H1 (cell line): ENCODE measurements at regions not wholly inside any gene's neighbourhood (a gene's known extent, or its start where the extent isn't known, plus 50 kb on each side); places are given as distances from the start of the nearest gene placed in this dataset.

Source experiments
- CTCF ChIA-PET: fragments of 300-600 bp; sonication (Branson Sonifier 250); formaldehyde crosslinking; loops from one replicate; lab custom pipeline; 2021; ENCODE audit not compliant: partially characterized antibody; lab: Charles Lee
- POLR2A ChIA-PET: fragments of 300-600 bp; sonication (Branson Sonifier 250); formaldehyde crosslinking; loops from one replicate; lab custom pipeline; 2021; ENCODE audit warnings: inconsistent platforms; ENCODE audit not compliant: partially characterized antibody; lab: Charles Lee
- DNase-seq, 2 experiments: peaks; one replicate each; pipeline versions ENCODE4 v3.0.0 to v3.0.0-alpha.2; 2010 to 2022; ENCODE audit warnings: low spot score in 2 of 2, low read depth in 1 of 2, mixed read lengths in 1 of 2
- FAIRE-seq: peaks from 2 replicates; lab custom pipeline; 2011; peaks lifted over from hg19 to GRCh38; lab: Jason Lieb, UNC
- H2AFZ ChIP-seq: 2 replicates; pipeline ENCODE4 v1.8.1; 2012; ENCODE audit warnings: low read length, inconsistent platforms
- H2AK5ac ChIP-seq: 2 replicates; pipeline ENCODE4 v1.6.1; 2013; ENCODE audit warnings: low read depth, low read length
- H2BK120ac ChIP-seq: replicated peaks from 2 replicates; pipeline ENCODE3; 2013; ENCODE audit warnings: low read depth, low read length, inconsistent platforms
- H2BK12ac ChIP-seq: 2 replicates; pipeline ENCODE4 v1.6.1; 2013; ENCODE audit warnings: low read depth, low read length
- H2BK15ac ChIP-seq: 2 replicates; pipeline ENCODE4 v1.6.1; 2013; ENCODE audit warnings: low read length
- H2BK20ac ChIP-seq: 2 replicates; pipeline ENCODE4 v1.6.1; 2013; ENCODE audit warnings: low read length
- H2BK5ac ChIP-seq: 2 replicates; pipeline ENCODE4 v1.6.1; 2013; ENCODE audit warnings: low read depth, low read length
- H3K14ac ChIP-seq: 2 replicates; pipeline ENCODE4 v1.6.1; 2013; ENCODE audit warnings: inconsistent platforms; ENCODE audit not compliant: insufficient read length
- H3K18ac ChIP-seq: 2 replicates; pipeline ENCODE4 v1.6.1; 2013; ENCODE audit warnings: low read length; ENCODE audit errors: extremely low read depth
- H3K23ac ChIP-seq: 2 replicates; pipeline ENCODE4 v1.6.1; 2013; ENCODE audit warnings: inconsistent platforms; ENCODE audit not compliant: insufficient read length
- H3K23me2 ChIP-seq: 2 replicates; pipeline ENCODE4 v1.6.1; 2013; ENCODE audit warnings: low read depth, low read length
- H3K27ac ChIP-seq: 2 replicates; pipeline ENCODE4 v1.6.1; 2011; ENCODE audit warnings: low read depth, low read length, inconsistent platforms
- H3K27me3 ChIP-seq, 4 experiments: replicated peaks in 1 of 4; 1 replicate in 1 of 4; 2 replicates in 3 of 4; pipeline versions ENCODE4 v1.6.1 to v1.8.1; 2011 to 2013; ENCODE audit warnings: low read length in 3 of 4, mild to moderate bottlenecking in 3 of 4, inconsistent platforms in 2 of 4, mixed read lengths in 2 of 4, moderate library complexity in 1 of 4; ENCODE audit not compliant: control insufficient read depth in 3 of 4, insufficient read depth in 3 of 4; ENCODE audit errors: extremely low read depth in 1 of 4
- H3K36me3 ChIP-seq, 4 experiments: 2 replicates each; pipeline versions ENCODE4 v1.6.1 to v1.8.1; 2011 to 2013; ENCODE audit warnings: mild to moderate bottlenecking in 4 of 4, low read length in 3 of 4, moderate library complexity in 2 of 4, control low read depth in 1 of 4, inconsistent platforms in 1 of 4; ENCODE audit not compliant: insufficient read depth in 4 of 4, control insufficient read depth in 2 of 4
- H3K4ac ChIP-seq: replicated peaks from 2 replicates; pipeline ENCODE3; 2013; ENCODE audit warnings: low read length, low read depth, mixed read lengths, inconsistent platforms; ENCODE audit not compliant: insufficient read length
- H3K4me1 ChIP-seq, 4 experiments: replicated peaks in 1 of 4; 1 replicate in 1 of 4; 2 replicates in 3 of 4; pipeline versions ENCODE4 v1.6.1 to v1.8.1; 2011 to 2013; ENCODE audit warnings: low read length in 3 of 4, inconsistent platforms in 2 of 4, mixed read lengths in 1 of 4; ENCODE audit not compliant: insufficient read depth in 4 of 4, control insufficient read depth in 3 of 4
- H3K4me2 ChIP-seq, 2 experiments: 2 replicates each; pipeline versions ENCODE4 v1.6.1 to v1.8.1; 2011 to 2013; ENCODE audit warnings: low read depth in 2 of 2, low read length in 2 of 2, control low read depth in 1 of 2, inconsistent platforms in 1 of 2, mild to moderate bottlenecking in 1 of 2; ENCODE audit not compliant: insufficient read depth in 1 of 2
- H3K4me3 ChIP-seq, 4 experiments: fragments of 200-600, 300-600 bp in 1 of 4; sonication (generic), shearing (Covaris generic), sonication (Bioruptor Twin) in 1 of 4; 2 replicates each; pipeline versions ENCODE4 v1.5.1 to v1.8.1; 2011 to 2016; ENCODE audit warnings: low read length in 4 of 4, low read depth in 3 of 4, control low read depth in 2 of 4, inconsistent platforms in 2 of 4, mild to moderate bottlenecking in 2 of 4, mixed read lengths in 1 of 4, moderate library complexity in 1 of 4; ENCODE audit not compliant: insufficient read depth in 2 of 4; ENCODE audit errors: extremely low read depth in 1 of 4
- H3K56ac ChIP-seq: replicated peaks from 2 replicates; pipeline ENCODE3; 2013; ENCODE audit warnings: low read depth, mild to moderate bottlenecking, mixed read lengths, low read length, inconsistent platforms; ENCODE audit not compliant: insufficient read length
- H3K79me1 ChIP-seq: 2 replicates; pipeline ENCODE4 v1.6.1; 2013; ENCODE audit warnings: low read depth, low read length, control low read depth
- H3K79me2 ChIP-seq, 2 experiments: 2 replicates each; pipeline versions ENCODE4 v1.6.1 to v1.8.1; 2012 to 2013; ENCODE audit warnings: low read length in 2 of 2, mild to moderate bottlenecking in 2 of 2, inconsistent platforms in 1 of 2; ENCODE audit not compliant: insufficient read depth in 2 of 2, control insufficient read depth in 1 of 2
- H3K9ac ChIP-seq, 4 experiments: replicated peaks in 1 of 4; 1 replicate in 1 of 4; 2 replicates in 3 of 4; pipeline versions ENCODE4 v1.6.1 to v1.8.1; 2011 to 2013; ENCODE audit warnings: low read depth in 3 of 4, low read length in 3 of 4, control low read depth in 2 of 4, mild to moderate bottlenecking in 2 of 4, moderate library complexity in 2 of 4, inconsistent platforms in 1 of 4; ENCODE audit errors: extremely low read depth in 1 of 4
- H3K9me3 ChIP-seq, 2 experiments: 2 replicates each; pipeline versions ENCODE4 v1.6.1 to v1.8.1; 2012 to 2013; ENCODE audit warnings: mild to moderate bottlenecking in 2 of 2, moderate library complexity in 2 of 2, control low read depth in 1 of 2, inconsistent platforms in 1 of 2, low read depth in 1 of 2, low read length in 1 of 2, mixed read lengths in 1 of 2; ENCODE audit not compliant: insufficient read depth in 2 of 2
- H4K20me1 ChIP-seq, 2 experiments: replicated peaks in 1 of 2; 2 replicates each; pipeline versions ENCODE3 to v1.8.1; 2011 to 2013; ENCODE audit warnings: inconsistent platforms in 2 of 2, low read length in 2 of 2, mild to moderate bottlenecking in 1 of 2; ENCODE audit not compliant: insufficient read depth in 2 of 2, control insufficient read depth in 1 of 2
- H4K5ac ChIP-seq: 2 replicates; pipeline ENCODE4 v1.6.1; 2013; ENCODE audit warnings: low read length, low read depth, mixed read lengths, inconsistent platforms; ENCODE audit not compliant: insufficient read length
- H4K8ac ChIP-seq: 2 replicates; pipeline ENCODE4 v1.8.0; 2013; ENCODE audit warnings: mild to moderate bottlenecking, moderate library complexity, low read length, inconsistent platforms; ENCODE audit not compliant: insufficient read depth; ENCODE audit errors: extremely low read depth
- H4K91ac ChIP-seq: replicated peaks from 2 replicates; pipeline ENCODE3; 2013; ENCODE audit warnings: low read length, mixed read lengths, inconsistent platforms; ENCODE audit not compliant: insufficient read length
- BCL11A ChIP-seq, 2 experiments: IDR thresholded peaks; one replicate each; pipeline ENCODE4 v1.6.1; 2011; ENCODE audit warnings: low read depth in 2 of 2, low read length in 2 of 2, mild to moderate bottlenecking in 2 of 2
- CEBPB ChIP-seq: IDR thresholded peaks from 2 replicates; pipeline ENCODE4 v1.6.1; 2012; ENCODE audit warnings: low read depth, low read length
- HDAC2 ChIP-seq, 2 experiments: fragments of 300-600 bp in 1 of 2; sonication (generic) in 1 of 2; IDR thresholded peaks; 2 replicates each; pipeline ENCODE4 v1.6.1; 2011 to 2012; ENCODE audit warnings: low read depth in 2 of 2, low read length in 2 of 2, mild to moderate bottlenecking in 2 of 2, moderate library complexity in 2 of 2, borderline replicate concordance in 1 of 2, inconsistent platforms in 1 of 2
- HDAC6 ChIP-seq: IDR thresholded peaks from one replicate; pipeline ENCODE4 v1.7.1; 2012; ENCODE audit warnings: low read depth, mild to moderate bottlenecking, inconsistent platforms, low read length, moderate library complexity
- KDM5A ChIP-seq: fragments of 200-600 bp; IDR thresholded peaks from 2 replicates; pipeline ENCODE4 v1.7.1; 2012; ENCODE audit warnings: mild to moderate bottlenecking, low read length, inconsistent platforms, mixed read lengths
- PHF8 ChIP-seq: fragments of 200-600 bp; sonication (generic); conservative IDR thresholded peaks from 2 replicates; pipeline ENCODE4 v1.7.1; 2012; ENCODE audit warnings: low read depth, mild to moderate bottlenecking, inconsistent platforms, low read length, moderate library complexity
- POU5F1 ChIP-seq: IDR thresholded peaks from 2 replicates; pipeline ENCODE4 v1.6.1; 2011; ENCODE audit warnings: low read depth, mild to moderate bottlenecking, low read length, moderate library complexity
- SIX5 ChIP-seq: IDR thresholded peaks from 2 replicates; pipeline ENCODE4 v1.6.1; 2011; ENCODE audit warnings: mild to moderate bottlenecking, low read depth, low read length
- SRF ChIP-seq: IDR thresholded peaks from 2 replicates; pipeline ENCODE4 v1.6.1; 2011; ENCODE audit warnings: mild to moderate bottlenecking, low read depth, low read length, moderate library complexity
- ZNF274 ChIP-seq: IDR thresholded peaks from 2 replicates; pipeline ENCODE4 v1.7.0; 2012; ENCODE audit warnings: low read length, borderline replicate concordance; ENCODE audit errors: extremely low read depth
- WGBS, 2 experiments: shearing (Covaris generic) in 1 of 2; methylation state at CpG; one replicate each; pipeline versions ENCODE4 v1.1.6 to v1.1.7; 2013 to 2015; ENCODE audit warnings: low lambda C conversion rate in 2 of 2, mixed read lengths in 2 of 2, inconsistent platforms in 1 of 2, low coverage in 1 of 2, missing lambda C conversion rate in 1 of 2; ENCODE audit not compliant: insufficient replicate concordance in 2 of 2, insufficient coverage in 1 of 2, insufficient read length in 1 of 2; ENCODE audit errors: extremely low coverage in 1 of 2, missing lambda C conversion rate in 1 of 2; 5-methylcytosine and 5-hydroxymethylcytosine counted together
- TF ChIP-seq, protein P1 (sequence below), 3 experiments: IDR thresholded peaks; 1 replicate in 2 of 3; 2 replicates in 1 of 3; pipeline versions ENCODE4 v1.5.1 to v1.6.1; 2011; ENCODE audit warnings: low read length in 3 of 3, mild to moderate bottlenecking in 3 of 3, inconsistent platforms in 2 of 3, low read depth in 1 of 3, moderate library complexity in 1 of 3; ENCODE audit not compliant: insufficient read depth in 1 of 3; ENCODE audit errors: control extremely low read depth in 1 of 3

GRCh38 chr1:183723571-183723970 lies 70.5 kb upstream of the APOBEC4 start:
- no peaks in the 10 kb centered on the region for H4K20me1 ChIP-seq
- DNase-seq = no peak
- no peak overlapping the region for H4K8ac ChIP-seq
- no peaks in the 10 kb centered on the region for H3K27me3 ChIP-seq
- no peaks in the 10 kb centered on the region for H3K36me3 ChIP-seq
- H3K9me3 ChIP-seq = no peaks in the 10 kb centered on the region
- no peak overlapping the region for H3K9ac ChIP-seq
- H3K4me1 ChIP-seq = peaks cover 0 to 5% (median 0%) of the 10 kb centered on the region in 4 experiments; a peak in 1 of 7 replicates
- no peak overlapping the region for H2AFZ ChIP-seq
- H3K4ac ChIP-seq = no peak overlapping the region
- CTCF ChIA-PET = interaction anchor here (0.6 to 1.7 kb wide), 4 partner anchors 39 to 786 kb away, joined by 3 to 6 read pairs (median 3); no protein-coding TSS in a partner anchor
- no peak overlapping the region for H3K4me3 ChIP-seq
- no peak overlapping the region for H2AK5ac ChIP-seq
- H3K79me1 ChIP-seq = no peaks in the 10 kb centered on the region
- no peak overlapping the region for H3K4me2 ChIP-seq
- no peak for FAIRE-seq
- POLR2A ChIA-PET = no interaction called here
- H3K14ac ChIP-seq = no peak overlapping the region
- H3K27ac ChIP-seq = no peak overlapping the region
- H2BK120ac ChIP-seq = no peak overlapping the region
- no peak overlapping the region for H3K18ac ChIP-seq
- H2BK5ac ChIP-seq = no peak overlapping the region
- H2BK20ac ChIP-seq = no peak overlapping the region
- H4K91ac ChIP-seq = no peak overlapping the region
- H3K79me2 ChIP-seq = no peaks in the 10 kb centered on the region
- WGBS, 2 experiments = 79% methylated on average over 2 of the region's 2 CpGs; no CpG with 5 or more reads in 1 of the 2 experiments
- no peak overlapping the region for H2BK12ac ChIP-seq
- no peak overlapping the region for H4K5ac ChIP-seq
- H3K23ac ChIP-seq = no peak overlapping the region
- no peak overlapping the region for H2BK15ac ChIP-seq
- H3K56ac ChIP-seq = no peak overlapping the region
- H3K23me2 ChIP-seq = no peaks in the 10 kb centered on the region
- TF ChIP-seq SIX5 = no peak
- no peak for TF ChIP-seq PHF8
- no peak for TF ChIP-seq HDAC2 (IDR thresholded peaks at IDR 0.05; ENCODE audit: borderline replicate concordance in 1 of 2, low read depth in 2 of 2, low read length in 2 of 2)
- TF ChIP-seq POU5F1 = no peak
- TF ChIP-seq SRF = no peak
- no peak for TF ChIP-seq CEBPB
- TF ChIP-seq KDM5A = no peak
- no peak for TF ChIP-seq BCL11A (IDR thresholded peaks at IDR 0.05; ENCODE audit: low read depth in 2 of 2, low read length in 2 of 2)
- TF ChIP-seq, protein P1, sequence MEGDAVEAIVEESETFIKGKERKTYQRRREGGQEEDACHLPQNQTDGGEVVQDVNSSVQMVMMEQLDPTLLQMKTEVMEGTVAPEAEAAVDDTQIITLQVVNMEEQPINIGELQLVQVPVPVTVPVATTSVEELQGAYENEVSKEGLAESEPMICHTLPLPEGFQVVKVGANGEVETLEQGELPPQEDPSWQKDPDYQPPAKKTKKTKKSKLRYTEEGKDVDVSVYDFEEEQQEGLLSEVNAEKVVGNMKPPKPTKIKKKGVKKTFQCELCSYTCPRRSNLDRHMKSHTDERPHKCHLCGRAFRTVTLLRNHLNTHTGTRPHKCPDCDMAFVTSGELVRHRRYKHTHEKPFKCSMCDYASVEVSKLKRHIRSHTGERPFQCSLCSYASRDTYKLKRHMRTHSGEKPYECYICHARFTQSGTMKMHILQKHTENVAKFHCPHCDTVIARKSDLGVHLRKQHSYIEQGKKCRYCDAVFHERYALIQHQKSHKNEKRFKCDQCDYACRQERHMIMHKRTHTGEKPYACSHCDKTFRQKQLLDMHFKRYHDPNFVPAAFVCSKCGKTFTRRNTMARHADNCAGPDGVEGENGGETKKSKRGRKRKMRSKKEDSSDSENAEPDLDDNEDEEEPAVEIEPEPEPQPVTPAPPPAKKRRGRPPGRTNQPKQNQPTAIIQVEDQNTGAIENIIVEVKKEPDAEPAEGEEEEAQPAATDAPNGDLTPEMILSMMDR (IDR thresholded peaks at IDR 0.05; ENCODE audit: control extremely low read depth in 1 of 3, insufficient read depth in 1 of 3, low read depth in 1 of 3, low read length in 3 of 3) = no peak
- TF ChIP-seq ZNF274 = no peak
- TF ChIP-seq HDAC6 = no peak
